ENCODE measurements at regions not wholly inside any gene's neighbourhood (a gene's known extent, or its start where the extent isn't known, plus 50 kb on each side); places are given as distances from the start of the nearest gene placed in this dataset.
A peak's percentile ranks its signal among the peaks of the same experiment; 100 is the strongest.

DNA sequence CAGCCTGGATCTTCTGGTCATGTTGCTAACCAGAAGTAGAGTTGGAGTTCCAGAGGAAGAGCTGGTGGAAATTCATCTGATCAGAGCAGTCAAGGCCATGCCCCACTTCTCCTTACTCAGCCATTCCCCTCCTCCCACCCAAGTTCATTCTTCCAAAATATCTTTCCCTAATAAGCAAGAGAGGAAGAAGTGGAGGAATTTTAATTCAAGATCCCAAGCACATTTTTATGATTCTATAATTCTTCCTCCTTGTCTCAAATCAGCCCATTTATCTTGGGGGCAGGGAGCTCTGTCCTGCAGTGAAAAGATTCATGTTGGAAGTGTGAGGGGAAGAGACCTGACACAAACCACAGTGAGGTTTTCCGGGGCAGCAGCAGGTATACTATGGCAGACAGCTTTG is 85.0 kb upstream of the GALNT15 start:
- ATAC-seq (replicated peaks), result no peak
- Mint-ChIP-seq H3K27me3 (no peaks in the 10 kb centered on the region), H3K36me3 (ENCODE audit: low read depth) (no peaks in the 10 kb centered on the region), H3K9me3 (no peaks in the 10 kb centered on the region), H3K4me1 (no peaks in the 10 kb centered on the region), H3K4me3 (no peak overlapping the region), H3K27ac (no peak overlapping the region)

DNA sequence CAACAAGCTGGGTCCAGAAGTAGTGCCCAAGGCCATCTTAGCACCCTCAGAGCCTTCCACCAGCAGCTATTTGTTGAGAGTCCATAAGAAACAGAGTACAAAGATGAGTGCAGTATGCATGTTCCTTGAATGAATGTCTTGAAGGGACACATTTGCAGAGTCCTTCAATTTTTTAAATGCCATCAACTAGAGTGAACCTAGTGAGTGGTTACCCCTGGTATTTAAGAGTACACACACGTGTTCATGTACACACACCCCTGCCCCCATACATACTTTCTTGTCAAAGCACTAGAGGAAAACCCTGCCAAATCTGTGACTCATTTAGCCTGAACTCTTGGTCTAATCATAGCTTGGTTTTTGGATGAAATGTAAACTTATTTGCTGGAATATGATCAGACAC is 84.5 kb upstream of the GALNT15 start:
- ATAC-seq (replicated peaks), result no peak
- no peaks in the 10 kb centered on the region for H3K9me3 Mint-ChIP-seq
- H3K4me1 Mint-ChIP-seq, result no peaks in the 10 kb centered on the region
- H3K4me3 Mint-ChIP-seq, result no peak overlapping the region
- no peak overlapping the region for H3K27ac Mint-ChIP-seq
- H3K36me3 Mint-ChIP-seq (ENCODE audit: low read depth), result no peaks in the 10 kb centered on the region
- no peaks in the 10 kb centered on the region for H3K27me3 Mint-ChIP-seq

DNA sequence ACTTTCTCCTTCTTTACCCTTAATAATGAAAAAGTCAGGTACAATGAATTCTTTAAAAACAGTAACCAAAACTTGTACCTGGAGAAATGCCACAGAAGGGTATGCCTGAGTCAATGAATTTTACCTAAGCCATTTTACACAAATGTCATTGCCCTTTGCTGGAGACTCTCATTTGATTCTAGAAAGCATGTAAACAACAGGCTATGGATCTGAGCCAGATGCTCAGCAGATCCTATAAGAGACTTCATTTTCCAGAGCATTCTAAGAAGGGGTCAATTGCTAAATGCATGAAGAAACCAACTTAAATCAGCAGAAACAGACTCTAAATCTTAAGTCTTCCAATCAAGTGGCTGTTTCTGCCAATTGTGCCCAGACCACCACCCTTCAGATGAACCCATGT is 83.8 kb upstream of the GALNT15 start:
- H3K27ac Mint-ChIP-seq, result no peak overlapping the region
- no peaks in the 10 kb centered on the region for H3K4me1 Mint-ChIP-seq
- no peaks in the 10 kb centered on the region for H3K36me3 Mint-ChIP-seq (ENCODE audit: low read depth)
- H3K9me3 Mint-ChIP-seq, result no peaks in the 10 kb centered on the region
- H3K4me3 Mint-ChIP-seq, result no peak overlapping the region
- no peak for ATAC-seq (replicated peaks)
- no peaks in the 10 kb centered on the region for H3K27me3 Mint-ChIP-seq

DNA sequence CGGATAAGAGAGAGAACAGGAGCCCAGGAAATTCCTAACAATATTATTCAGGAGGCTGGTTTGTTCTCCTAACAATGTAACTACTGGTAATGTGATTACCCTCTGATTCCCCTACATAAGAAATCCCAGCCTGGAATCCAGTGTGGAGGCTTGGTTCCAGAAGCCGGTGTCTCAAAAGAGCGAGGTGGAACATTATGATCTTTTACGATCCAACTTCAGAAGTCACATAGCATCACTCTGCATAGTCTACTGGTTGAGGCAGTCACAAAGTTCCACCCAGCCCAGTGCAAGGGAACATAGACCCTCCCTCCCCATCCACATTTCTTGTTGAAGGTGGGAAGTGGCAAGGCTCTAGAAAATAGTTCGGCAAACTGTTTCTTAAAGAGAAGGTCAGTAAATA is 81.6 kb upstream of the GALNT15 start:
- ATAC-seq (replicated peaks), result no peak

DNA sequence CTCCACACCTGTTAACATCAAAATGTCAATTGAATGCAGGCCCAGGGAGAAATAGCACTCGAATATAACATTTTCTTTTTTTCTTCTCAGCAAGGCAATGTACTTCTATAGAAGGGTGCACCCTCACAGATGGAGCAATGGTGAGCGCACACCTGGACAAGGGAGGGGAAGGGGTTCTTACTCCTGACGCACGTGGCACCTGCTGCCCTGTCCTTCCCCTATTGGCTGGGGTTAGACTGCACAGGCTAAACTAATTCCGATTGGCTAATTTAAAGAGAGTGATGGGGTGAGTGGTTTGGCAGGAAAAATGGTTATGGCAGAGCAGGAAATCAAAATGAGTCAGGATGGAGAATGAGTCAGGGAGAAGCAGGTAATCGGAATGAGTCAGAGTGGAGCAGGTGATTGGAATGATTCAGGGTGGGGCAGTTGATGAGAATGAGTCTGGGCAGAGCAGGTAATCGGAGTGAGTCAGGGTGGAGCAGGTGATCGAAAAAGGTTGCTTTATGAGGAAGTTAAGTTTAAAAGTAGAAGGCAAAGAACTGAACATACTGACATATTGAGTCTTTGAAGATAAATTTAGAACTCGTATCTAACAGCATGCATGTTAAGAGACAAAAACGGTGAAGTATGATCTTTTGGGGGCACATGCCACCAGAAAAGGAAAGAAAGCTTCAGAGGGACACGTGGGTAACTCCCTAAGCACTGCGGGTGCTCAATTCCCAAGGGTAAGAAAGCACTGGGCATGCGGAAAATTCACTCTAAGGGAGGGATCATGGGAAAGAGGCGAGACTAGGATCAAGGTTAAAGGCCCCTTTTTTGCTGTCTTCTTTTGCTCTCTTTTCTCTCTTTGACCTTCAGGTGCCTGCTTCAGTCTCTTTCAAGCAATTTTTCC is 72.9 kb upstream of the GALNT15 start:
- H3K4me1 Mint-ChIP-seq, result peaks cover 11% of the 10 kb centered on the region
- H3K9me3 Mint-ChIP-seq, result peaks cover 5% of the 10 kb centered on the region
- H3K4me3 Mint-ChIP-seq, result no peak overlapping the region
- peak; percentile 95 for ATAC-seq (replicated peaks)
- H3K36me3 Mint-ChIP-seq (ENCODE audit: low read depth), result no peaks in the 10 kb centered on the region
- peaks cover 12% of the 10 kb centered on the region for H3K27me3 Mint-ChIP-seq
- H3K27ac Mint-ChIP-seq, result peak overlapping the region; percentile 27

More for the DNA sequence above, 81.6 kb upstream of the GALNT15 start:
- Mint-ChIP-seq H3K4me3 (no peak overlapping the region), H3K27me3 (no peaks in the 10 kb centered on the region), H3K9me3 (no peaks in the 10 kb centered on the region), H3K27ac (no peak overlapping the region), H3K4me1 (no peaks in the 10 kb centered on the region), H3K36me3 (ENCODE audit: low read depth) (no peaks in the 10 kb centered on the region)

DNA sequence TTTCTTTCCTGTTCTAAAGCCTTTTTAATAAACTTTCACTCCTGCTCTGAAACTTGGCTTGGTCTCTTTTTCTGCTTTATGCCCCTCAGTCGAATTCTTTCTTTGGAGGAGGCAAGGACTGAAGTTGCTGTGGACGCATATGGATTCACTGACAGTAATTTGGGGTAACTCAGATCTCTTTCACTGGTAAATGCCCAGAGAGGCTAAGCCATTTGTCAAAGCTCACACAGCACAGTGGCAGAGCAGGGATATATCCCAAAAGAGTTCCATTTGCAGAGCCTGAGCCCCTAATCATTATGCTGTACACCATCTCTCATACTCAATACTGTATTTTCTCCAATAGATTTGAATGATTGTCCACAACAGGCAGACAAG is 72.3 kb upstream of the GALNT15 start:
- Mint-ChIP-seq H3K36me3 (ENCODE audit: low read depth) (no peaks in the 10 kb centered on the region), H3K9me3 (peaks cover 5% of the 10 kb centered on the region), H3K4me1 (peaks cover 11% of the 10 kb centered on the region), H3K4me3 (no peak overlapping the region), H3K27ac (no peak overlapping the region), H3K27me3 (peaks cover 13% of the 10 kb centered on the region)
- ATAC-seq (replicated peaks), result no peak

DNA sequence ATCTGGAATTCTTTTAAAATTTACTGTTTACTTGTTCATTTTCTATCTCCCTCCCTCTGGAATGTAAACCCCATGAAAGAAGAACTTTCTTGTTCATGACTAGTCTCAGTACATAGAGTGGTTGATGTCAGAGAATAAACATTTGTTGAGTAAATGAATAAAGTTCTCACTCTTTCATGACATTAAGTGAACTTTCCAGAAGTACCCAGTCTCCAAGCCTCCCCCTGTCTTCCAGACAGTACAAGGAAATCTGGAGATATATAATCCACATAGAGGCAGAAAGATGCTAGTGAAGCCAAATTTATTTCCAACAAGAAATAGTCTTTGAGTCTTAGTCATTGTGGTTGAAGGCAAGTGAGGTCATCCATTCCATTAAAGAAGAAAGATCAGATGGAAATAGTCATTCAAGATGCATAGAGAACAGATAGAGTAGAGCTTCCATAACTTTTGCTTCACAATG is 71.5 kb upstream of the GALNT15 start:
- Mint-ChIP-seq H3K9me3 (peaks cover 10% of the 10 kb centered on the region), H3K4me1 (peaks cover 11% of the 10 kb centered on the region), H3K4me3 (no peak overlapping the region), H3K27ac (peak overlapping the region; percentile 5), H3K27me3 (peaks cover 17% of the 10 kb centered on the region), H3K36me3 (ENCODE audit: low read depth) (no peaks in the 10 kb centered on the region)
- ATAC-seq (replicated peaks), result peak; percentile 18

DNA sequence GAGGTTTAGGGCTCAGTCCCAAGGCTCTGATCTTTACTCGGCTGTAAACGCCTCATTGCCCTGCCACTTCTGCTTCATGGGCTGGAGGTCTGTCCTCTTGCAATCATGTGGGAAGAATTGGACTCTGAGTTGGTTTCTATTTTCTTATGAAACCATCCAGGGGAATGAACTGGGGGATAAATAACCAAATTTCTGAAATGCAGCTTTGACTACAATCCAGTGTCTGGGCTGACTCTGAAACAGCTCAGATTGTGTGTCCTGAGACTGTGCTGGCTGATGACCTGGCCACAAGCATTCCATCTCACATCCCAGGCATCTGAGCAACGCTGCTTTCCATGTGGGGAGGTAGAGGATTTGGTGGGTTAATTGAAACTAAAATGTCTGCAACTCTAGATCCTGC is 71.0 kb upstream of the GALNT15 start:
- Mint-ChIP-seq H3K27me3 (peaks cover 17% of the 10 kb centered on the region), H3K27ac (peak overlapping the region; percentile 5), H3K36me3 (ENCODE audit: low read depth) (no peaks in the 10 kb centered on the region), H3K4me3 (no peak overlapping the region), H3K9me3 (peaks cover 10% of the 10 kb centered on the region), H3K4me1 (peaks cover 11% of the 10 kb centered on the region)
- no peak for ATAC-seq (replicated peaks)

DNA sequence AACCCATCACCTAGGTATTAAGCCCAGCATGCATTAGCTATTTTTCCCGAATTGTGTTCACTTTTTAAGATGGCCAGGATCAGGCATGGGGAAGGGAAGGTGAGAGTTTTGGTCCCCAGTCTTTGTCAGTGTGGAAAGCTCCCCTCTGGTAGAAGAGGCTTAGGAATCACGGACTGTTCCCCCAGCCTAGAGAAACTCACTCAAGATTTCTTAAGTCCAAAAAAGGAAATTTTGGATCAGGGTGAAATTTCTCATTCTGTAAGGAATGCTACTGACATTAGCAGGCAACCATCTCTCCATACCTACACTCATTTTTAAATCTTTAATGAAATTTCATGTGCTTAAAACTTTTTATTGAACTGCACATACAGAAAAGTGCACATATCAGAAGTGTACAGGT is 70.3 kb upstream of the GALNT15 start:
- Mint-ChIP-seq H3K4me3 (no peak overlapping the region), H3K9me3 (peaks cover 10% of the 10 kb centered on the region), H3K27ac (no peak overlapping the region), H3K36me3 (ENCODE audit: low read depth) (no peaks in the 10 kb centered on the region), H3K27me3 (peaks cover 17% of the 10 kb centered on the region), H3K4me1 (peaks cover 11% of the 10 kb centered on the region)
- no peak for ATAC-seq (replicated peaks)

DNA sequence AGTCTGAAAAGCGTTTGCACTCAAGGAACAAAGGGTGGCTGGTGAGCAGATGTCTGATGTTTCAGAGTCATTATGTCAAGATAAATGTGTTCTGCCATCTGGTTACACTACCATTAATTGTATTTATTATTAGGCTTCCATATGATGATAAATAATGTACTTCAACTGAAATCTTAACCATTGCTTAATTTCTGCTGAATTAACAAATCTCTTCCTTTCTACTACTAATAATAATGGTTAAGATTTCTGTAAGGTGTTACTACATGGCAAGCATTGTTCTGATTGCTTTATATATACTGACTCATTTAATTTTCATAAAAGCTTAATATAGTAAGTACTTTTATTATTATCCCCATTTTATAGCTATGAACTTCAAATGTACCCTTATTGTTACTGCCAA is 68.4 kb upstream of the GALNT15 start:
- H3K27ac Mint-ChIP-seq, result no peak overlapping the region
- peaks cover 17% of the 10 kb centered on the region for H3K27me3 Mint-ChIP-seq
- no peak for ATAC-seq (replicated peaks)
- H3K4me3 Mint-ChIP-seq, result no peak overlapping the region
- peaks cover 10% of the 10 kb centered on the region for H3K9me3 Mint-ChIP-seq
- peaks cover 11% of the 10 kb centered on the region for H3K4me1 Mint-ChIP-seq
- H3K36me3 Mint-ChIP-seq (ENCODE audit: low read depth), result no peaks in the 10 kb centered on the region

DNA sequence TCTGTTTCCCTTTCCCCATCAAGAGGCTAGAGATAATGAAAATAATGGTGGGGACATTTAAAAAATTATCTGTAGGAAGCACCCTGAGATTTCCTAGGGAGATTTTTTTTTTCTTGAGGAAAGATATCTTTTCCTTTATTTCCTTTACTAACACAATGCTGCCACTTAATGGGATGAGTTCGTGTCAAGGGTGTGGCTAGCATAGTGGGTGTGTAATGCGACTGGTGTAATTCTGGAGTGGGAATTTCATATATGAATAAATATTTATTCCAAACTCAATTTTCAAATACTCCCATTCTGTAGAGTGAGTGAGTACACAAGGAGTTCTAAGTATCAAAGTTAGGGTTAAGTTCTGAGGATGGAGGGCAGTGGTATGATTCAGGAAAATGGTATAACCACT is 66.1 kb upstream of the GALNT15 start:
- Mint-ChIP-seq H3K27ac (no peak overlapping the region), H3K4me1 (no peaks in the 10 kb centered on the region), H3K27me3 (peaks cover 13% of the 10 kb centered on the region), H3K36me3 (ENCODE audit: low read depth) (no peaks in the 10 kb centered on the region), H3K9me3 (peaks cover 8% of the 10 kb centered on the region), H3K4me3 (no peak overlapping the region)
- ATAC-seq (replicated peaks), result no peak

DNA sequence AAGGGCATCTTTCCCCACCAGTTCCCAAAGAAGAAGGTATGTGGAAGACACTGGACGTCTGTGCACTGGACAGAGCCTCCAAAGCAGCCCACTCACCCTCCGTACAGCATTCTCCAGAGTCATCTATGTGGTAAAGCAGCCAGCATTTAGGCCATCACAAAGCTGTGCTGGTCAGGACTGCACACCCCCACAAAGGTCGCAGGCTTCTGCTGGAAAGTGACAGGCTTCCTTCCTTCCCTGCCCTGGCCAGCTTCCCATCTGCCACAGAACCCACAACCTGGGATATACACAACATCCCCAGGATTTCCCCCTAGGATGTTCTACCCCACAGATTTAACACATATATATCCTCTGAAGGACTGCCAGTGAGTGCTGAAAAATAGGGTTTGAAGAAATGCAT is 64.6 kb upstream of the GALNT15 start:
- no peak for ATAC-seq (replicated peaks)
- no peak overlapping the region for H3K27ac Mint-ChIP-seq
- no peaks in the 10 kb centered on the region for H3K4me1 Mint-ChIP-seq
- H3K4me3 Mint-ChIP-seq, result no peak overlapping the region
- H3K36me3 Mint-ChIP-seq (ENCODE audit: low read depth), result no peaks in the 10 kb centered on the region
- peaks cover 11% of the 10 kb centered on the region for H3K9me3 Mint-ChIP-seq
- H3K27me3 Mint-ChIP-seq, result peaks cover 13% of the 10 kb centered on the region

DNA sequence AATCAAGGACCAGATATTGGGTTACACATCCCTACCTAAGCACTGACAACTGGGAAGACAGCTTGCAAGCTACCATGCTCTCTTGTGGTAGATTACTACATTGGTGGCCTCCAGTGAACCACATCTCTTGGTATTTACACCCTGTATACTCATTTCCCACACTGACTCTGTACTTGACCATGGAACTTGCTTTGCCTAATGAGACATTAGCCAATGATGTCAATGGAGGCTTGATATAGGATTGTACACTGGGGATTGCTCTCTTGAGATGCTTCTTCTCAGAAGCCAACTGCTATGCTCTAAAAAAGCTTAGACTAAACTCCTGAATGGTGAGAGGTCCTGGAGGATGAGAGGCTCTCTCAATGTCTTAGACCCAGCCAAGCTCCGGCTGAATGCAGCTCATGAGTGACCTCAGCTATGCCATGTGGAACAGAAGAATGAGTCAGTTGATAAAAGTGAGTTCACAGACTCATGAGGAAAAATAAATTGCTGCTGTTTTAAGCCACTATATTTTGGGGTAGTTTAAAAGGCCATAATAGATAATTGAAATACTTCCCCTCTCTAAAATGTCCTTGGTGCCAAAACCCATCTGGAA is 61.5 kb upstream of the GALNT15 start:
- Mint-ChIP-seq H3K27ac (no peak overlapping the region), H3K36me3 (ENCODE audit: low read depth) (no peaks in the 10 kb centered on the region), H3K9me3 (peaks cover 6% of the 10 kb centered on the region), H3K4me1 (no peaks in the 10 kb centered on the region), H3K4me3 (no peak overlapping the region), H3K27me3 (no peaks in the 10 kb centered on the region)
- ATAC-seq (replicated peaks), result peak; percentile 59

DNA sequence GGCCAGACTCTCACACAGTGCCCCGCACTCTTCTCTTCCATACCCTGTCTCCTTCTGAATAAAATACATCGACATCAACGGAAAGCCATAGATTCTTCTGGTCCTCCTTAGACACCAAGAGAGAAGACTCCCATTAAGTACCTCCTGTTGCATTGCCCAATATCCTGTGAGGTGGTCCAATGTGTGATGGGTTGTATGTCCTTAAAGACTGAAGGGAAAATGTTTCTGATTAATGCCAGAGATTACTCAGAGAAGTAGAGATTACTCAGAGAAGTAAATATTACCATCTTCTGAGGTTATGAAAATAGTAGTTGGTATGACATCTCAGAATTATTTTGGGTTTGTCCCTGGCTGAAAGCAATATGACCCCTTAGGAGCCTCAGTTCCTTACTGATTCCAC is 60.8 kb upstream of the GALNT15 start:
- Mint-ChIP-seq H3K9me3 (peaks cover 6% of the 10 kb centered on the region), H3K36me3 (ENCODE audit: low read depth) (no peaks in the 10 kb centered on the region), H3K27ac (no peak overlapping the region), H3K4me3 (no peak overlapping the region), H3K27me3 (no peaks in the 10 kb centered on the region), H3K4me1 (no peaks in the 10 kb centered on the region)
- ATAC-seq (replicated peaks), result peak; percentile 57

DNA sequence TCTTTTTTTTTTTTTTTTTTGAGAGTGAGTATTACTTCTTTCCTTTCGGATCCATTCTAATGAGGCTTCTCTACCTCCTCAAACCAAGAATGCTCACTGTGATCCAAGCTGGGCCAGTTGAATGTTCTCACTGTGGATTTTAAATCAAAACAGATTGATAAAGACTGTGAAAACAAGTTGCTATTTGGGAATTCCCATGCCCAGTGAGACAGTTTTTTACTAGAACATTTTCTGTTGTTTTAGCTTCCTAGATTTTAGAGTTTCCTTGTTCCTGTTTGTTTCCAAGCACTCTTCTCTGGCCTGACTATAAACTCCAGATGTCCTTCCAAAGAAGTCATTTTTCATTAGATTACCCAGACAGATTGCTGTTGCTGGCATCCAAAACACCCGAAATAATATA is 60.1 kb upstream of the GALNT15 start:
- Mint-ChIP-seq H3K4me1 (no peaks in the 10 kb centered on the region), H3K9me3 (peaks cover 6% of the 10 kb centered on the region)

More for the DNA sequence above, 60.1 kb upstream of the GALNT15 start:
- Mint-ChIP-seq H3K36me3 (ENCODE audit: low read depth) (no peaks in the 10 kb centered on the region), H3K4me3 (no peak overlapping the region), H3K27me3 (no peaks in the 10 kb centered on the region), H3K27ac (no peak overlapping the region)
- ATAC-seq (replicated peaks), result no peak
